Thyroid gland (tissue), 4 donors: ENCODE measurements at regions not wholly inside any gene's neighbourhood (a gene's known extent, or its start where the extent isn't known, plus 50 kb on each side); places are given as distances from the start of the nearest gene placed in this dataset.

Source experiments
- CTCF ChIP-seq, 6 experiments: fragments of 200-600 bp in 3 of 6; fragments of 450-650 bp in 3 of 6; sonication (generic) in 3 of 6; IDR thresholded peaks; one replicate each; pipeline ENCODE4 v1.5.1; 2016 to 2019; ENCODE audit warnings: antibody characterized with exemption in 6 of 6, mild to moderate bottlenecking in 2 of 6, inconsistent platforms in 1 of 6, moderate library complexity in 1 of 6
- POLR2A ChIP-seq, 2 donors: fragments of 450-650 bp; IDR thresholded peaks; one replicate each; pipeline ENCODE4 v1.6.1; 2017; ENCODE audit warnings: antibody characterized with exemption in 2 of 2, mild to moderate bottlenecking in 2 of 2, moderate library complexity in 1 of 2

GRCh38 chr13:50476577-50477285 lies 366.8 kb downstream of the DLEU7 start:
- TF ChIP-seq CTCF (IDR thresholded peaks at IDR 0.05): no peak
- no peak for TF ChIP-seq POLR2A (IDR thresholded peaks at IDR 0.05)
